NT2/D1 (cell line): ENCODE measurements at regions not wholly inside any gene's neighbourhood (a gene's known extent, or its start where the extent isn't known, plus 50 kb on each side); places are given as distances from the start of the nearest gene placed in this dataset.
"Not testable (repeated sequence)": the region's sequence is repeated elsewhere in the genome, so short reads cannot be mapped to it uniquely, and the experiment has no call there.

ENCODE experiments used
- YY1 ChIP-seq: IDR thresholded peaks from 2 replicates; pipeline ENCODE4 v1.6.1; 2011; ENCODE audit not compliant: insufficient read length, insufficient read depth
- ZNF274 ChIP-seq: IDR thresholded peaks from 2 replicates; pipeline ENCODE4 v1.6.1; 2011; ENCODE audit warnings: mild to moderate bottlenecking, low read depth, low read length

- not testable (repeated sequence) for TF ChIP-seq ZNF274, YY1
These were observed 88.5 kb upstream of the PABPC3 start for GRCh38 chr13:25007389-25007788.
